ENCODE measurements at regions not wholly inside any gene's neighbourhood (a gene's known extent, or its start where the extent isn't known, plus 50 kb on each side); places are given as distances from the start of the nearest gene placed in this dataset.
"Not testable (repeated sequence)": the region's sequence is repeated elsewhere in the genome, so short reads cannot be mapped to it uniquely, and the experiment has no call there.

DNA sequence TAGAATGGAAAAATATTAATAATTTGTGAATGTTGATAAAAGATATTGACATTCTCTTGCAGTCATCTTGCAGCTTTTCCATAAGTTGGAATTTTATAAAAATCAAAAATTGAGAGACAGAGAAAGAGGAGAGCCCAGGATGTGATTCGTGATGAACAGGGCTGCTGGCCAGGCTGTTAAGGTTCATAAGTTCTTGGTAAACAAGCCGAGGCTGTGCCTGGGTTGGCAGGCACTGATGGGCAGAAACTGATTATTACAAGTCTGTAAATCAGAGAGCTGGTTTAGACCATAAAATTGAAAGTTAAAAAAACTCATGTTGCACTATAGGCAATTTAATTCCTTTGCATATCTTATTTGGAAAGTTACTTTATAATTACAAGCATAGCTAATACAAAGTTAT, 533.7 kb downstream of the HAPSTR1 start:
- no peaks in the 10 kb centered on the region for H3K9me3 Mint-ChIP-seq (ENCODE audit: low read depth)
- H3K4me3 Mint-ChIP-seq (ENCODE audit: low read depth): no peak overlapping the region
- DNase-seq (ENCODE audit: low spot score, unreplicated experiment): no peak
- no peaks in the 10 kb centered on the region for H3K27me3 Mint-ChIP-seq
- TF ChIP-seq, protein P1, sequence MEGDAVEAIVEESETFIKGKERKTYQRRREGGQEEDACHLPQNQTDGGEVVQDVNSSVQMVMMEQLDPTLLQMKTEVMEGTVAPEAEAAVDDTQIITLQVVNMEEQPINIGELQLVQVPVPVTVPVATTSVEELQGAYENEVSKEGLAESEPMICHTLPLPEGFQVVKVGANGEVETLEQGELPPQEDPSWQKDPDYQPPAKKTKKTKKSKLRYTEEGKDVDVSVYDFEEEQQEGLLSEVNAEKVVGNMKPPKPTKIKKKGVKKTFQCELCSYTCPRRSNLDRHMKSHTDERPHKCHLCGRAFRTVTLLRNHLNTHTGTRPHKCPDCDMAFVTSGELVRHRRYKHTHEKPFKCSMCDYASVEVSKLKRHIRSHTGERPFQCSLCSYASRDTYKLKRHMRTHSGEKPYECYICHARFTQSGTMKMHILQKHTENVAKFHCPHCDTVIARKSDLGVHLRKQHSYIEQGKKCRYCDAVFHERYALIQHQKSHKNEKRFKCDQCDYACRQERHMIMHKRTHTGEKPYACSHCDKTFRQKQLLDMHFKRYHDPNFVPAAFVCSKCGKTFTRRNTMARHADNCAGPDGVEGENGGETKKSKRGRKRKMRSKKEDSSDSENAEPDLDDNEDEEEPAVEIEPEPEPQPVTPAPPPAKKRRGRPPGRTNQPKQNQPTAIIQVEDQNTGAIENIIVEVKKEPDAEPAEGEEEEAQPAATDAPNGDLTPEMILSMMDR (IDR thresholded peaks at IDR 0.05; ENCODE audit: unreplicated experiment): no peak
- no peak overlapping the region for H3K27ac Mint-ChIP-seq
- no peaks in the 10 kb centered on the region for H3K4me1 Mint-ChIP-seq (ENCODE audit: low read depth)
- H3K36me3 Mint-ChIP-seq (ENCODE audit: insufficient read depth): no peaks in the 10 kb centered on the region

DNA sequence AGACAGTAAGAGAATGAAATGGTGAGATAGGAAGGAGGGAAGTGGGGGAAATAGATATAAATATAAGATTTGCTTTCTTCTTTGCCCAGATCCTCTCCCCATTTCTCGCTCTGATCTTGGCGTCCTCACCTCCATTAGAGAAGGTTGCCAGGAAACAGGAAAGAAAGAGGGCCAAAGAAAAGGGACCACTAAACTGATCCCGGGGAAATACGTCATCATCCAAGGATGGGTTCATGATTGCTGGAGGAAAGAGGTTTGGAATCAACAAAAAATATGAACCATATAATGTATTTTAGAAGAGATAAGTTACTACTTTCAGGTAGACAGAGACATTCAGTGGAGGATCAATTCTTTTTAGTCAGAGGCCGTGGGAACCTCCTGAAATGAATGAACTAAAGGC, 536.0 kb downstream of the HAPSTR1 start:
- Mint-ChIP-seq H3K4me3 (ENCODE audit: low read depth) (no peak overlapping the region), H3K36me3 (ENCODE audit: insufficient read depth) (no peaks in the 10 kb centered on the region), H3K27ac (no peak overlapping the region), H3K4me1 (ENCODE audit: low read depth) (no peaks in the 10 kb centered on the region), H3K27me3 (no peaks in the 10 kb centered on the region), H3K9me3 (ENCODE audit: low read depth) (no peaks in the 10 kb centered on the region)
- TF ChIP-seq, protein P1 (IDR thresholded peaks at IDR 0.05; ENCODE audit: unreplicated experiment): no peak
- no peak for DNase-seq (ENCODE audit: low spot score, unreplicated experiment)

DNA sequence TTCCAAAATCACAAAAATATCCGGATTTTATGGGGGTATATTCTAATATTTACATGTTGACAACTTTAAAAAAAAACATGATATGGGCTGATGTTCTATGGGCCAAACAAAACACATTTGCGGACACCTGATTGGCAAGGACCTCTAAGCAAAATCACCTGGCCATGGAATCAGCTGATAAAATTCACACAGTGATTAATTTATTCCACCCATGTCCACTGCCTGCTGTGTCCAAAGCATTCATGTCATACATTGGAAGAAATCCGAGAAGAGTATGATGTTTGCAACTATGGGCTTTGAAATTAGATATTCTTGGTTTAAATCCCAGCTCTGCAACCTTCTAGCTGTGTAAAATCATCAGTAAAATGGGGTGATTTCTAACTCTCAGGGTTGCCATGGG, 538.7 kb downstream of the HAPSTR1 start:
- H3K36me3 Mint-ChIP-seq (ENCODE audit: insufficient read depth): no peaks in the 10 kb centered on the region
- TF ChIP-seq, protein P1 (IDR thresholded peaks at IDR 0.05; ENCODE audit: unreplicated experiment): no peak

DNA sequence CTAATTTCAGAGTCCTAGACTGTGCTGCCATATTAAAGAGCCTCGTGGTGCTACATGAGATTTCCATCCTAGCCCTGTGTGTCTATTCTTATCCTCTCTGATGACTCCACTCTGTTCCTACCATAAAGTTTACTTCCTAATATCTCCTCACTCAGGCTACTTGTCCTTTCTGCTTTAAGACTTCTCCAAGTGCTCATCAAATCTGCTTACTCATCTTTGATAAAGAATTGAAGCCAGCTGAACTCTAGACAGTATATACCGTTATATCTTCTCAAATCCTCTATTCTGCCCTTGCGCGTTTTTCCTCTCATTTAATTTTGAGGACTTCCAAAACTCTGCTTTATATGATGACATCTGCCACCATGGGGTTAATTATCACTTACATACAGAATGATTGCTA, 539.5 kb downstream of the HAPSTR1 start:
- Mint-ChIP-seq H3K4me1 (ENCODE audit: low read depth) (no peaks in the 10 kb centered on the region), H3K9me3 (ENCODE audit: low read depth) (peaks cover 3% of the 10 kb centered on the region), H3K4me3 (ENCODE audit: low read depth) (no peak overlapping the region), H3K36me3 (ENCODE audit: insufficient read depth) (no peaks in the 10 kb centered on the region), H3K27me3 (no peaks in the 10 kb centered on the region), H3K27ac (no peak overlapping the region)
- TF ChIP-seq, protein P1 (IDR thresholded peaks at IDR 0.05; ENCODE audit: unreplicated experiment): no peak
- no peak for DNase-seq (ENCODE audit: low spot score, unreplicated experiment)

More for the DNA sequence above, 538.7 kb downstream of the HAPSTR1 start:
- H3K9me3 Mint-ChIP-seq (ENCODE audit: low read depth): peaks cover 3% of the 10 kb centered on the region
- no peak overlapping the region for H3K27ac Mint-ChIP-seq
- H3K27me3 Mint-ChIP-seq: no peaks in the 10 kb centered on the region
- no peak overlapping the region for H3K4me3 Mint-ChIP-seq (ENCODE audit: low read depth)
- no peak for DNase-seq (ENCODE audit: low spot score, unreplicated experiment)
- no peaks in the 10 kb centered on the region for H3K4me1 Mint-ChIP-seq (ENCODE audit: low read depth)

DNA sequence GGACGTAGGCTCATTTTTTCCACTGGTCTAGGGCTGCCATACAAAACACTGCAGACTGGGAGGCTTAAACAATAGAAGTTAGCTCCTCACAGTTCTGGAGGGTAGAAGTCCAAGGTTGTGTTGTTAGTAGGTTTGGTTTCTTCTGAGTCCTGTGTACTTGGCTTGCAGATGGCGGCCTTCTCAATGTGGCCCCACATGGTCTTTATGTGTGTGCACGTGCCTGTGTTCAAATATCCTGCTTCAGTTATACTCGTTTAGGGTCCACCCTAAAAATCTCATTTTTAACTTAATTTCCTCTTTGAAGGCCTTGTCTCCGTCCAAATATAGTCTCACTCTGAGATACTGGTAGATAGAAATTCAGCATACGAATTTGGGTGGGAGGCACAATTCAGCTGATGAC, 542.4 kb downstream of the HAPSTR1 start:
- H3K9me3 Mint-ChIP-seq (ENCODE audit: low read depth): peaks cover 3% of the 10 kb centered on the region
- no peak overlapping the region for H3K27ac Mint-ChIP-seq
- no peak overlapping the region for H3K4me3 Mint-ChIP-seq (ENCODE audit: low read depth)
- DNase-seq (ENCODE audit: low spot score, unreplicated experiment): no peak
- H3K4me1 Mint-ChIP-seq (ENCODE audit: low read depth): no peaks in the 10 kb centered on the region
- H3K36me3 Mint-ChIP-seq (ENCODE audit: insufficient read depth): no peaks in the 10 kb centered on the region
- no peaks in the 10 kb centered on the region for H3K27me3 Mint-ChIP-seq
- TF ChIP-seq, protein P1 (IDR thresholded peaks at IDR 0.05; ENCODE audit: unreplicated experiment): no peak

DNA sequence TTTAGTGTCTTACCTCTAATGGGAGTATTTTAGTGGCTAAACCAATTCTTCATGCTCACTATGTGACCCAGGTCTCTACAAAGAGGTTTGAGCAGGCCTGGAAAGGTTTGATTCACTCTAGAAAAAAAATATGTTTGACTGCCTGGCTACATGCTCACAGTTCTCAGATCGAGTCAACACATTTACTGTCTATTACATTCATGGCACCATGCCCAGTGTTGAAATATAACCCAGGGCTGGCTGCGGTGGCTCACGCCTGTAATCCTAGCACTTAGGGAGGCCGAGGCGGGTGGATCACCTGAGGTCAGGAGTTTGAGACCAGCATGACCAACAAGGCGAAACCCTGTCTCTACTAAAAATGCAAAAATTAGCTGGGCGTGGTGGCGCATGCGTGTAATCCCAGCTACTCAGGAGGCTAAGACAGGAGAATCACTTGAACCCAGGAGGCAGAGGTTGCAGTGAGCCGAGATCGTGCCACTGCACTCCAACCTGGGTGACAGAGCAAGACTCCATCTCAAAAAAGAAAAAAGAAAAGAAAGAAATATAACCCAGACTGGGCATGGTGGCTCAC, 543.8 kb downstream of the HAPSTR1 start:
- H3K4me3 Mint-ChIP-seq (ENCODE audit: low read depth): not testable (repeated sequence)

More for the DNA sequence above, 543.8 kb downstream of the HAPSTR1 start:
- DNase-seq (ENCODE audit: low spot score, unreplicated experiment); H3K4me1 Mint-ChIP-seq (ENCODE audit: low read depth); H3K9me3 Mint-ChIP-seq (ENCODE audit: low read depth); H3K27me3 Mint-ChIP-seq; H3K27ac Mint-ChIP-seq; H3K36me3 Mint-ChIP-seq (ENCODE audit: insufficient read depth): not testable (repeated sequence)
